NCI-H69 (cell line): ENCODE measurements at regions not wholly inside any gene's neighbourhood (a gene's known extent, or its start where the extent isn't known, plus 50 kb on each side); places are given as distances from the start of the nearest gene placed in this dataset.
A peak's percentile ranks its signal among the peaks of the same experiment; 100 is the strongest.

ENCODE experiments used
- DNase-seq: peaks from one replicate; lab custom pipeline; 2025; lab: John Stamatoyannopoulos, UW

GRCh38 chr1:22350171-22350923 lies 101.3 kb upstream of the ZBTB40 start:
- peak; percentile 77 for DNase-seq

GRCh38 chr1:22350924-22351767 lies 100.5 kb upstream of the ZBTB40 start:
- DNase-seq, result peak; percentile 77

- no peak for DNase-seq
These were observed 99.9 kb upstream of the ZBTB40 start for GRCh38 chr1:22351768-22352080.

DNA sequence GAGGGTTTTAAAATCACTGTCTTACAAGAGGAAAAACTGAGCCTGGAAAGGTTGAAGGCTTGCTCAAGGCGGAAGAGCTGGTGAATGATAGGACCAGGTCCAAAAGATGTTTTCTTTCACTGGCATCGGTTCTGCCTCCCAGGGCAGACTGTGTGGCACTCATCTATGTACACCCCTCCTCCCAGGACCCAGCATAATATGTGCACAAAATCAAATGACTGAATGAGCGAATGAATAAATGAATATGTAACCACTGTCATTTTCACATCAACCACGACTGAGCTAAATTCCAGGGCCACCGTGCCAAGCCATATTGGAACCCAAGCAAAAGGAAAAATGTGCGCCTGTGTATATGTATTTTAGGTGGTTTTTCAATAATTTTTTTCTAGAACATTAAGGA lies 99.3 kb upstream of the ZBTB40 start:
- no peak for DNase-seq

- DNase-seq, result no peak
These were observed 98.8 kb upstream of the ZBTB40 start for GRCh38 chr1:22352896-22353295.

DNA sequence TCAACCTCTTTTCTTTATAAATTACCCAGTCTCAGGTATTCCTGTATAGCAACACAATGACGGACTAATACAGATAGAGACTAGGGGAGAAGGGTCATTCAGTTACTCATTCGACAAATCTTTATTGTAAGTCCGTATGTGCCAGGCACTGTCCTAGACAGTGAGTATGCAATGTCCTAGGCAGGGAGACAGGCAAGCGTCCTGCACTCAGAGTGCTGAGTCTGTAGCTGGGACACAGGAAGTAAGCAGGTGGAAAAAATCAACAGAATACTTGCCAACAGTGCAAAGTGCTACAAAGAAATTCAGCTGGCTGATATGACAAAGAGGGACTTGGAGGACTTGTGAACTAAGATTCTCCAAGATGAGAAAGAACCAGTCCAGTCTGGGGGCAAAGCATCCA lies 92.2 kb upstream of the ZBTB40 start:
- no peak for DNase-seq

DNA sequence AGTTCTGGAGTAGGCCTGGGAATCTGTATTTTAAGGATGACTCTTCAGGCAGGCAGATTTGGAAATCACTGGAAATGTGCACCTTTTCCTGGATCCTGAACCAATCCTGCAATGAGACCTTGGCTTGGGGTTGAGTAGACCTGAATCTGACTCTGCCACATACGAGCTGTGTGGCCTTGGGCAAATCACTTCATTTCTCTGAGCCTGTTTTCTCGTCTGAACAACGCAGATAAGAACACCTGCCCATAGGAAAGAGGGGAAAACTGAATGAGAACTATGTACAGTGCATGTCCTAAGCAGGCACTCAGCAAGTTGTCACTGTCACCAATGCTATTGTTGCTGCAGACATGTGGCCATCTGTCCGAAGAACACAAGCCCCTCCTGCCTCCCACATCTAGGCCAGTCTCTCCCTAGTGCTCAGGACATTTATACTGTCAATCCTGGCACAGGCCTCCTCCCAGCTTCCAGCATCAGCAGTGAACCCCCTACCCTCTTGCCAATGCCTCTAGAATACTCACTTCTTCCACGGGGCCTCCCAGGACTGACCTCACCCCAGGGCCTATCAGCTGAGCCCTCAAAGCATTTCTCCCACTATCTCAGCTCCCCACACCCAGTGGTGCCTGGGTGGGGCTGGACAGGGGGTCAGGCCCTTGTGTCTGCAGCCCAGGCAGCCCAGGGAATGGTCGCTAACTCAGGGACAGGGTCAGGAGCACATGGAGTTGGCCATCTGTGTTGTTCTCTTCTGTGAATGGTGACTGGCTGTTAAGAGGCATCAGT lies 88.8 kb upstream of the ZBTB40 start:
- no peak for DNase-seq

- no peak for DNase-seq
These were observed 88.0 kb upstream of the ZBTB40 start for GRCh38 chr1:22363403-22364325.

DNA sequence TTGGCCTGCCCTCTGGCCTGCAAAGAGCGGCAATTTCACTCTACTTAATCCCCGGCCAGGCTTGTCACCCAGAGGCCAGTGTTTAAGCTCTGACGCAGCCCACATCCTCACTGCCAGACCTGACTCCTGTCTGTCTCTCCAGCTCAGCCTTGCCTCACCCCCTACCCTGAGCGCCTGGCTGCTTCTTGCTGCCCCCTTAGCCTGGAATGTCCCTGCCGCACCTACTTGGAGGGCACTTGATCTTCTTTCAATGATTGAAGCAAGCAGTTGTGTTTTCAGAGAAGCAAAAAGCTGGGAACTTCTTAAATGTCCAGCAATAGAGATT lies 87.4 kb upstream of the ZBTB40 start:
- no peak for DNase-seq

- peak; percentile 9 for DNase-seq
These were observed 86.9 kb upstream of the ZBTB40 start for GRCh38 chr1:22364764-22365163.

- peak; percentile 69 for DNase-seq
These were observed 86.0 kb upstream of the ZBTB40 start for GRCh38 chr1:22365331-22366295.

- DNase-seq, result no peak
These were observed 85.3 kb upstream of the ZBTB40 start for GRCh38 chr1:22366346-22366745.

DNA sequence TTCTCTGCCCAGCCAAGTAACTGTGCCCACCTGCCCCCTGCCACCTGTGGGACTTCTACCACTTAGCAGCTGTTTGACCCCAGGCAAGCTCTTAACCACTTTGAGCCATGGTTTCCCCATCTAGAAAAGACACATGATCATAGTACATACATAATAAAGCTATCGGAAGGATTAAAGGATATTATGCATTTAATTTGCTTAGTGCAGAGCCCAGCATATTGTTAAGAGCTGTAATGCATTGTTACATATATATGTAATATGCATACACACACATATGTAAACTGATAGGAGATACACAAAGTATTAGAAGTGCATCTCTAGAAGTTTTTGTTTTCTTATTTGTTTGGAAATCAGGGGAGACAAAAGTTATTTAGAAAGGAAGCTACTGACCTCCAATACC lies 83.5 kb upstream of the ZBTB40 start:
- DNase-seq, result no peak

- no peak for DNase-seq
These were observed 82.1 kb upstream of the ZBTB40 start for GRCh38 chr1:22369294-22370189.

DNA sequence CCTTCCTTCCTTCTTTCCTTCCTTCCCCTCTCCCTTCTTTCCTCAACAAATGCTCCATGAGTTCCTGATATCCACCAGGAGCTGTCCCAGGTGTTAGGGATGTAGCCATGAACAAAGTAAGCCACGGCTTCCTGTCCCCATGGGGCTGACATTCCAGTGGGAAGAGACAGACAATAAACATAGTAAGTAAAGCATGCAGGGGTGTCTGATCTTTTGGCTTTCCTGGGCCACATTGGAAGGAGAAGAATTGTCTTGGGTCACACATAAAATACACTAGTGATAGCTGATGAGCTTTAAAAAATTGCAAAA lies 81.5 kb upstream of the ZBTB40 start:
- DNase-seq, result no peak

- DNase-seq, result no peak
These were observed 80.2 kb upstream of the ZBTB40 start for GRCh38 chr1:22371408-22371807.

- DNase-seq, result no peak
These were observed 78.4 kb upstream of the ZBTB40 start for GRCh38 chr1:22373252-22373651.

DNA sequence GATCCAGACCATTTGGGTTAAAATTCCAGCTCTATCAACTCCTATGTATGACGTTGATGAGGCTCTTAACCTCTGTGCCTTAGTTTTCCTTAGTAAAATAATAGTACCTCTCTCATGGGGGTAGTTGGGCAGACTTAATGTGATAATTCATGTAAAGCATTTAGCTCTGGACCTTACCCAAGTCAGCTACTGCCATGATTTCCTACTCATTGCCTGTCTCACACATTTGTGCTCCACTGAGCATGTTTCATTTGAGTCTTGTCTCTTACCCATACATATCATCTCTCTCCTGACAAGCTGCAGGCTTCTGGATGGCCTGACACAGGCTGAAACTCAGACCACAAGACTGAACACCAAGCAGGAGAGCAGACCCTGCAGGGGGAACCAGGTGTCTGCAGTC lies 77.7 kb upstream of the ZBTB40 start:
- DNase-seq, result no peak

- DNase-seq, result no peak
These were observed 76.0 kb upstream of the ZBTB40 start for GRCh38 chr1:22375601-22376000.

GRCh38 chr1:22376001-22376400 lies 75.7 kb upstream of the ZBTB40 start:
- no peak for DNase-seq
